Esophagus muscularis mucosa (tissue), 4 donors: ENCODE measurements at regions not wholly inside any gene's neighbourhood (a gene's known extent, or its start where the extent isn't known, plus 50 kb on each side); places are given as distances from the start of the nearest gene placed in this dataset.

Experiments used
- DNase-seq: peaks from one replicate; pipeline ENCODE4 v3.0.0-alpha.2; 2017; ENCODE audit errors: extremely low spot score
- H3K27ac ChIP-seq, 4 donors: fragments of 200-600 bp; sonication (generic); replicated peaks in 1 of 4; 1 replicate in 3 of 4; 2 replicates in 1 of 4; pipeline ENCODE4 v1.5.1; 2016 to 2019; ENCODE audit warnings: mild to moderate bottlenecking in 1 of 4
- H3K27me3 ChIP-seq, 4 donors: fragments of 200-600 bp; sonication (generic); one replicate each; pipeline versions ENCODE4 v1.5.1 to v1.6.0; 2016 to 2019
- H3K36me3 ChIP-seq, 4 donors: fragments of 200-600 bp; sonication (generic); one replicate each; pipeline ENCODE4 v1.5.1; 2016 to 2019
- H3K4me1 ChIP-seq, 4 donors: fragments of 200-600 bp; sonication (generic); one replicate each; pipeline ENCODE4 v1.5.1; 2016 to 2019
- H3K4me3 ChIP-seq, 4 donors: fragments of 200-600 bp; sonication (generic); 1 replicate in 2 of 4; 2 replicates in 2 of 4; pipeline ENCODE4 v1.5.1; 2016 to 2019; ENCODE audit warnings: mild to moderate bottlenecking in 4 of 4, moderate library complexity in 1 of 4
- H3K9me3 ChIP-seq, 4 donors: fragments of 200-600 bp; sonication (generic); 1 replicate in 3 of 4; 2 replicates in 1 of 4; pipeline ENCODE4 v1.5.1; 2016 to 2019
- EP300 ChIP-seq: sonication (generic); formaldehyde crosslinking; IDR thresholded peaks from one replicate; pipeline ENCODE4 v1.6.1; 2017; ENCODE audit warnings: antibody characterized with exemption
- POLR2A ChIP-seq: fragments of 450-650 bp; IDR thresholded peaks from one replicate; pipeline ENCODE4 v1.6.1; 2017; ENCODE audit warnings: antibody characterized with exemption, moderate library complexity, mild to moderate bottlenecking, low read depth
- POLR2AphosphoS5 ChIP-seq, 2 donors: sonication (generic); formaldehyde crosslinking; IDR thresholded peaks; one replicate each; pipeline ENCODE4 v1.6.1; 2017; ENCODE audit warnings: antibody characterized with exemption in 2 of 2
- WGBS: methylation state at CpG from one replicate; pipeline ENCODE4 v1.1.5; 2018; 5-methylcytosine and 5-hydroxymethylcytosine counted together
- intact Hi-C: fragments of 100-400 bp; cut with DNase I; formaldehyde crosslinking; loops from one replicate; pipeline ENCODE4 v1.15.1; 2023
- TF ChIP-seq, protein P1 (sequence below), 3 experiments: fragments of 200-600 bp in 2 of 3; fragments of 450-650 bp in 1 of 3; sonication (generic) in 2 of 3; IDR thresholded peaks; one replicate each; pipeline ENCODE4 v1.5.1; 2017 to 2019; ENCODE audit warnings: antibody characterized with exemption in 3 of 3, mild to moderate bottlenecking in 2 of 3, moderate library complexity in 1 of 3

DNA sequence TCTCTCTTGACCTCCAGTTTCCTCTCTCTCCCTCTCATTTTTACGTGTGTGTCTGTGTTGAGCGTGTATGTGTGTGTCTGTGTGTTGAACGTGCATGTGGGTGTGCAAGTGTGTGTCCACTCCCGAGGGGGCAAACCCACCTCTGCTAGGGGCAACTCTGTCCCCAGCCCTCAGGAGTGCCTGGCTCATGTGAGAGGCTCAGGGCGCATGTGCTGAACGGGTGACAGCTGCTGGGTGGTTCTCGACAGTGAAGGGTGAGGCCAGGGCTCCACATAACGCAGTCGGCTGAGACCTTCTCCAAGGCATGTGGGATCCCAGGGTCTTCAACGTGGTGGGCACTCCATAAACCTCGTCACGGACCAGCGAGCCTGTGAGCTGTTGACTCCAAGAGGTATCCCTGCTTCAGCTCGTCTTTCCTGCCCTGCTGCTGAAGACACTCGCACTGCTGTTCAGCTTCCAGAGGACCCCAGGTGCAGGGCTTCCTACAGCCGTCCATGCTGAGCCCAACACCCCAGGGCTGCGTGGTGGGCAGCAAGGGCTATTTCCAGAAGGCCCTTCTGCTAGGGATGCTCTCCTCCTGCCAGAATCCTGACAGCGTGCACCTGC is 361.6 kb upstream of the SHH start:
- 80% methylated on average over 10 of the region's 18 CpGs for WGBS
- H3K4me1 ChIP-seq = no peaks in the 10 kb centered on the region
- no peak for TF ChIP-seq EP300
- TF ChIP-seq POLR2A = no peak
- TF ChIP-seq, protein P1, sequence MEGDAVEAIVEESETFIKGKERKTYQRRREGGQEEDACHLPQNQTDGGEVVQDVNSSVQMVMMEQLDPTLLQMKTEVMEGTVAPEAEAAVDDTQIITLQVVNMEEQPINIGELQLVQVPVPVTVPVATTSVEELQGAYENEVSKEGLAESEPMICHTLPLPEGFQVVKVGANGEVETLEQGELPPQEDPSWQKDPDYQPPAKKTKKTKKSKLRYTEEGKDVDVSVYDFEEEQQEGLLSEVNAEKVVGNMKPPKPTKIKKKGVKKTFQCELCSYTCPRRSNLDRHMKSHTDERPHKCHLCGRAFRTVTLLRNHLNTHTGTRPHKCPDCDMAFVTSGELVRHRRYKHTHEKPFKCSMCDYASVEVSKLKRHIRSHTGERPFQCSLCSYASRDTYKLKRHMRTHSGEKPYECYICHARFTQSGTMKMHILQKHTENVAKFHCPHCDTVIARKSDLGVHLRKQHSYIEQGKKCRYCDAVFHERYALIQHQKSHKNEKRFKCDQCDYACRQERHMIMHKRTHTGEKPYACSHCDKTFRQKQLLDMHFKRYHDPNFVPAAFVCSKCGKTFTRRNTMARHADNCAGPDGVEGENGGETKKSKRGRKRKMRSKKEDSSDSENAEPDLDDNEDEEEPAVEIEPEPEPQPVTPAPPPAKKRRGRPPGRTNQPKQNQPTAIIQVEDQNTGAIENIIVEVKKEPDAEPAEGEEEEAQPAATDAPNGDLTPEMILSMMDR (IDR thresholded peaks at IDR 0.05) = no peak
- no peak for TF ChIP-seq POLR2AphosphoS5 (IDR thresholded peaks at IDR 0.05)
- H3K27me3 ChIP-seq = peaks cover 0 to 17% (median 0%) of the 10 kb centered on the region in 4 donors
- H3K27ac ChIP-seq = no peak overlapping the region
- H3K9me3 ChIP-seq = no peaks in the 10 kb centered on the region
- H3K4me3 ChIP-seq = no peak overlapping the region
- intact Hi-C loops = no loop called here
- DNase-seq = no peak
- H3K36me3 ChIP-seq = no peaks in the 10 kb centered on the region

DNA sequence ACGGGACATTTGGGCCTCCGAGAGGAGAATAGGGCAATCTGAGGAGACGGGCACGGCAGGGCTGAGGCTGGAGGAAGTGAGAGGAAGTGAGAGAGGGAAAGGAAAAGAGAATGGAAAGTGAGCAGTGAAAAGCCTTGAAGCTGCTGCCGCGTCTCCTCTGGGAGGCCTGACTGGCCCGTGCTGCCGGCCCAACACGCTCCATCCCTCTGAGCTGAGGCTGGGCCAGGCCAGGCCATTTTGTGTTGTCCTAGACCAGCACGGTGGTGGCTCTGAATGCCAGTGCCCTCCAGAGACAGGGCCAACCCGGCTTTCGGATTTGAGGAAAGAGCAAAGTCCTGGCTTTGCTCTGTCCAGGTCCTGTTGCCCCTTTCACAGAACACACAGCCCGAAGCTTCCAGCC is 361.1 kb upstream of the SHH start:
- Histone ChIP-seq H3K36me3 (no peaks in the 10 kb centered on the region), H3K27me3 (peaks cover 0 to 22% (median 0%) of the 10 kb centered on the region in 4 donors), H3K27ac (no peak overlapping the region), H3K4me1 (no peaks in the 10 kb centered on the region), H3K9me3 (no peaks in the 10 kb centered on the region), H3K4me3 (no peak overlapping the region)
- no peak for TF ChIP-seq POLR2A
- TF ChIP-seq POLR2AphosphoS5 (IDR thresholded peaks at IDR 0.05) = no peak
- TF ChIP-seq, protein P1 (IDR thresholded peaks at IDR 0.05) = no peak
- TF ChIP-seq EP300 = no peak
- intact Hi-C loops = no loop called here
- WGBS = 69% methylated on average over 13 of the region's 13 CpGs
- no peak for DNase-seq

GRCh38 chr7:156172638-156173037 is 360.4 kb upstream of the SHH start:
- TF ChIP-seq, protein P1 (IDR thresholded peaks at IDR 0.05) = no peak
- TF ChIP-seq EP300 = no peak
- TF ChIP-seq POLR2A = no peak
- no peak for TF ChIP-seq POLR2AphosphoS5 (IDR thresholded peaks at IDR 0.05)
- no peaks in the 10 kb centered on the region for H3K4me1 ChIP-seq
- H3K4me3 ChIP-seq = no peak overlapping the region
- WGBS = 71% methylated on average over 6 of the region's 6 CpGs
- H3K27me3 ChIP-seq = peaks cover 0 to 24% (median 0%) of the 10 kb centered on the region in 4 donors
- intact Hi-C loops = no loop called here
- DNase-seq = no peak
- no peaks in the 10 kb centered on the region for H3K9me3 ChIP-seq
- no peak overlapping the region for H3K27ac ChIP-seq
- H3K36me3 ChIP-seq = no peaks in the 10 kb centered on the region

DNA sequence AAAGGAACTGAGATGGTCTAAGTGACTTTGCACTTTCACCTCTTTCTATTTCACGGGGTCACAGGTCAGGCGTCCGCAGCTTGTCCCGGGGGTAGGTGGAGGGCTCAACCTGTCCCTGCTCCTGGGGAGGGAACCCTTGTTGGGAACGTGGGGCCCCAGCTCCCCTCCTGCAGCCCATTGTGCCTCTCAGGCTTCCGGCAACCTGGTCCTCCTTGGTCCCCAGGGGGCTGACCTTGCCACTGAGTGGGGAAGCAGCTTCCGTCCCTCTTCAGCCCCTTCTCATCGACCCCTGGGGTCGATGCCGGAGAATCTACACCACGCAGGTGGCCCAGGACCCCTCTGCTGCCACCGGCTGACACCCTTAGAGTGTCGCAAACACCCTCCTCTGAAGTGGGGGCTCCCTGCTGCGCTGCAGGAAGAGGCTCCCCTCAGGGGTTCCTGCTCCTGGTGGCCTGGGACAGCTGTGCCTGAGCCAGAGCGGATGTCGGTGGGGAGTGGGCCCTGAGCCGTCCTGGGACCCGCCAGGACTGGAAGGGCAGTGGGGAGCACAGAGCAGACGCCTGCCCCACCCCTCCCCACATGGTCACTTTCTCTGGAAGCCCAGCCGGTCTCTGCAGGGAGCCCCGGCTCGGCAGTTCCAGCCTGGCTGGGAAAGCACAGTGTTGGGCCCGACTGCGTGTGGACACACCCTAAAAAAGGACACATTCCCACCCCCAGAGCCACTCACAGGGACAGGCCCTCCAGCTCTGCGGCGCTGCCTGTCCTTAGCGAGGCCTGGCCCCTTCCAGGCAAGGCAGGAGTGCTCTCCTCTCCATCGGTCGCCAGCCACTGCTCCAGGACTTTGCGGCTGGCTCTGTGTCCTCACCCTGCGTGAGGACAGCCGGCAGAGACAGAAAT is 357.5 kb upstream of the SHH start:
- no peak for DNase-seq
- TF ChIP-seq, protein P1 (IDR thresholded peaks at IDR 0.05) = no peak
- TF ChIP-seq EP300 = no peak
- TF ChIP-seq POLR2AphosphoS5 (IDR thresholded peaks at IDR 0.05) = no peak
- no peak for TF ChIP-seq POLR2A
- no peak overlapping the region for H3K27ac ChIP-seq
- no peak overlapping the region for H3K4me3 ChIP-seq
- 66% methylated on average over 5 of the region's 32 CpGs for WGBS
- no peaks in the 10 kb centered on the region for H3K4me1 ChIP-seq
- no peaks in the 10 kb centered on the region for H3K36me3 ChIP-seq
- peaks cover 0 to 24% (median 0%) of the 10 kb centered on the region in 4 donors for H3K27me3 ChIP-seq
- intact Hi-C loops = no loop called here
- H3K9me3 ChIP-seq = no peaks in the 10 kb centered on the region
